ENCODE measurements at regions not wholly inside any gene's neighbourhood (a gene's known extent, or its start where the extent isn't known, plus 50 kb on each side); places are given as distances from the start of the nearest gene placed in this dataset.

- TF ChIP-seq CTCF (conservative IDR thresholded peaks at IDR 0.05) (no peak), EZH2 (IDR thresholded peaks at IDR 0.05; ENCODE audit: low read depth) (no peak)
These were observed 102.0 kb upstream of the ADAMTS19 start for GRCh38 chr5:129358069-129358468.

All from PC-9 (cell line).